Gastrocnemius medialis (tissue), 4 donors: ENCODE measurements at regions not wholly inside any gene's neighbourhood (a gene's known extent, or its start where the extent isn't known, plus 50 kb on each side); places are given as distances from the start of the nearest gene placed in this dataset.

Experiments used
- CTCF ChIP-seq, 5 experiments: fragments of 450-650 bp in 3 of 5; fragments of 200-600 bp in 2 of 5; sonication (generic) in 2 of 5; IDR thresholded peaks in 4 of 5; conservative IDR thresholded peaks in 1 of 5; 1 replicate in 4 of 5; 2 replicates in 1 of 5; pipeline ENCODE4 v1.5.1; 2016 to 2019; ENCODE audit warnings: antibody characterized with exemption in 5 of 5, mild to moderate bottlenecking in 3 of 5, moderate library complexity in 3 of 5
- POLR2A ChIP-seq, 2 donors: fragments of 450-650 bp; IDR thresholded peaks; one replicate each; pipeline ENCODE4 v1.6.1; 2017; ENCODE audit warnings: antibody characterized with exemption in 2 of 2, mild to moderate bottlenecking in 2 of 2, moderate library complexity in 2 of 2

- TF ChIP-seq CTCF (IDR thresholded peaks at IDR 0.05 in 4 of 5, conservative IDR thresholded peaks at IDR 0.05 in 1 of 5) (no peak), POLR2A (IDR thresholded peaks at IDR 0.05) (no peak)
These were observed 762.3 kb downstream of the DCDC2C start for GRCh38 chr2:4465671-4466070.
